HG02970 (cell line): ENCODE measurements at regions not wholly inside any gene's neighbourhood (a gene's known extent, or its start where the extent isn't known, plus 50 kb on each side); places are given as distances from the start of the nearest gene placed in this dataset.

Experiments
- ATAC-seq: cut with Tn5 transposase; IDR thresholded peaks from one replicate; pipeline ENCODE4 v1.9.1; 2021; ENCODE audit warnings: mild to moderate bottlenecking, moderate library complexity, moderate number of reproducible peaks; ENCODE audit not compliant: unreplicated experiment, low FRiP score

DNA sequence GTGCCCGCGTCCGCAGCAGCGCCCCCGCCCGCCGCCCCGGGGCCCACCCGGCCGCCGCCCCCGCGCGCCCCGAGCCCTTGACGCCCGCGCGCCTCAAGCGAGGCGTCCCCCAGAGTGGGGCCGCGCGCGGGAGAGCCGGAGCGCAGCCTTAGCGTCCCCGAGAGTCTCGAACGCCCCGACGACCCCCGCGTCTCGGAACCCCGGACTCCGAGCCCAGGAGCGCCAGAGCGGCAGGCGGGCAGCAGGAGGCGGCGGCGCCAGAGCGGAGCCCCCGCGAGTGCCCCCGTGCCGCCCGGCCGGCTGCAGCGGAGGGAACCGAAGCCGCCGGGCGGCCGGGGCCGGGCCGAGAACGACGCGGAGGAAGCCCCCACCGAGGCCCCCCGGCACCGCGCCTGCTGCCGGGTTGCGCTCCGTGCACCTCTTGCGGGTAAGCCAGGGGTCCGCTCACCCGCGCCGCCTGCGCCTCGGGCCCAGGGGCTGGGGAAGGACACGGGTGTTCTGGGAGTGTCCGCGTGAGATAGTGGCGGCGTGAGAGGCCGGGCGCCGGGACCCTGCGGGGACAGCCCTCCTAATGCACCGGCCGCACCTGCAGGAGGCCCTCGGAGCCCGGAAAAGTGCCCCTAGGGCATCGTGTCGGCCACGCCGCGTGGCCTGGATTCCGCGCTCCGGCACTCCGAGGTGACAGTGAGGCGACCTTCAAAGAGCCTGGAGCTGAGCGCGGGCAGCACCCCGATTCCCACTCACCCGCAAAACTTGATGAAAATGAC lies 52.0 kb upstream of the ULK4 start:
- ATAC-seq, result peak; percentile 12

DNA sequence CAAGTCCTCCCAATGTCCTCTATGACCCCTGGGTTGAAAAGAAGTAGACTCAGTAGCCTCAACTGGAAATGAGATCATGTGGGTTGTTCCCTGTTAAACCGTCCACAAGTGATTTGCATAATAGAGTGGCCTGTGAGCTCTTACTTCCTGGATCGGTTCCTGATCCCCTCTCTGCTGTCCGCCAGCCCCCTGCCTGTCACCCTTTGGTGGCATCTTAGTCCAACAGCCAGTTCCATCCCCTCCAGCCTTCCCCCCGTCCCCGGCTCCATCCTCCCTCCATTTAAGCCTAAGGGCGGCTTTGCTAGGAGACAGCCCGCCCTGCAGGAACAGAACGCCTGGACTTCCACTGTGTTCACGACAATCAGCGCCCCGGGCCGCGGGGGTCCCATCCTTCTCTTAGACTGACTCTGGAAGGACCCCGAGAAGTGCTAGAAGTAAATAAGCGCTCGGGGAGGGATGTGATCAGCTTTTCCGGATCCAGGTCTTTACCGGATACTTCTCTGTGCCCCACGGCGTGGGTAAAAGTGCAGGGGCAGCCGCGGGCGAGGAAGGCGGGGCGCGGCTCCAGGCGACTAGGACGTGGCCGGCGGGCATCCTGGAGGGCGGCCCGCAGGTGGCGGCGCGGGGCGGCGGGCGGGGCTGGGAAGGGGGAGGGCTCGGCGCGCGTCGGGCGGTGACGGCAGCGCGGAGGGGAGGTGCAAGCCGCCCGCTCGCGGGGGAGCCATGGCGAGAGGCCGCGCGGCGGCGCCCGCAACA lies 51.2 kb upstream of the ULK4 start:
- ATAC-seq, result peak; percentile 76

- peak; percentile 16 for ATAC-seq
Observed at GRCh38 chr3:42012383-42012934, 50.6 kb upstream of the ULK4 start.
